Left ventricle myocardium inferior (tissue), 1 donor: ENCODE measurements at regions not wholly inside any gene's neighbourhood (a gene's known extent, or its start where the extent isn't known, plus 50 kb on each side); places are given as distances from the start of the nearest gene placed in this dataset.
"Not testable (repeated sequence)": the region's sequence is repeated elsewhere in the genome, so short reads cannot be mapped to it uniquely, and the experiment has no call there.

Experiments
- DNase-seq: peaks from one replicate; pipeline ENCODE4 v3.0.0-alpha.2; 2020
- H3K27ac ChIP-seq: fragments of 200-600 bp; replicated peaks from 2 replicates; pipeline ENCODE4 v1.8.0; 2021
- H3K27me3 ChIP-seq: fragments of 200-600 bp; 2 replicates; pipeline ENCODE4 v1.8.0; 2021; ENCODE audit warnings: low read depth
- H3K36me3 ChIP-seq: fragments of 200-600 bp; 2 replicates; pipeline ENCODE4 v1.8.0; 2021
- H3K4me1 ChIP-seq: fragments of 200-600 bp; 2 replicates; pipeline ENCODE4 v1.8.0; 2021
- H3K4me3 ChIP-seq: fragments of 200-600 bp; 2 replicates; pipeline ENCODE4 v1.8.0; 2021; ENCODE audit warnings: mild to moderate bottlenecking, moderate library complexity
- H3K9me3 ChIP-seq: fragments of 200-600 bp; replicated peaks from 2 replicates; pipeline ENCODE4 v1.8.0; 2021
- CTCF ChIP-seq: fragments of 200-600 bp; IDR thresholded peaks from 2 replicates; pipeline ENCODE4 v1.8.0; 2021; ENCODE audit warnings: antibody characterized with exemption, mild to moderate bottlenecking, borderline replicate concordance
- intact Hi-C: fragments of 100-400 bp; cut with micrococcal nuclease; formaldehyde crosslinking; loops from one replicate; pipeline ENCODE4 v1.11.0; 2022
- donor health status: DM: no; HTN: yes; CAD: no; lungs with severe emphysema.

- intact Hi-C loops = no loop called here
- no peak overlapping the region for H3K27ac ChIP-seq
- H3K4me3 ChIP-seq = no peak overlapping the region
- H3K36me3 ChIP-seq = no peaks in the 10 kb centered on the region
- DNase-seq = no peak
- H3K9me3 ChIP-seq = no peaks in the 10 kb centered on the region
- no peaks in the 10 kb centered on the region for H3K27me3 ChIP-seq
- no peaks in the 10 kb centered on the region for H3K4me1 ChIP-seq
- no peak for TF ChIP-seq CTCF
Observed at GRCh38 chr12:87596134-87596533, 433.1 kb downstream of the C12orf50 start.

DNA sequence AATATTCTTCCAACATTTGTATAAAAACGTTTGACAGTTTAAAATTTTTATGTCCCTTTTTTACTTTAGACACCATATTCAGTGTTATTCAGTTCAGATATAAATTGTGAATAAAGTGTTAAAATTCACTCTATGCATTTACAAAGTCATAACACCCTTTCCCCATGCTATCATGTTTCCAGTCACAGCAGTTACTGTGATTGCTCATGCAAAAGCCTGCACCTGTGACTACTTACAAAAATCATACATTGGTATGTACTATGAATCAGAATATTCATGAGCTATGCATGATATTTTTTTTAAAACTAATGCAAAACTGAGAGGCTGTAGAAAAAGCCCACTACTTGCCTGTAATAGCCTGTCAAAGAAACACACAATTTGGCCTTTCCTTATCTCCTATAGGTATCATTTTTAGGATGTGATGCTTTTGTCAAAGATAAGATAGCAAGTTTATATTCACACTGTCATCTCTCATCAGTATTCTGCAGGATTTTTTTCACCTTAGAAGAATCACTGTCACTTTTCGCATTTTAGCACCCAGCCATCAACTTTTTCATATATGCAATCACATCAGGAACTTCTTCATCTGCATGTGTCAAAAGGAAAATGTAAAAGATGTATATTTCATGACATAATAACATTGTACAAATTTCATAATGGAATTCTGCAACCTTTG is 443.2 kb downstream of the C12orf50 start:
- TF ChIP-seq CTCF = no peak
- no peaks in the 10 kb centered on the region for H3K4me1 ChIP-seq
- intact Hi-C loops = no loop called here

GRCh38 chr12:87579091-87579490 is 450.1 kb downstream of the C12orf50 start:
- H3K36me3 ChIP-seq, H3K27me3 ChIP-seq, H3K27ac ChIP-seq, H3K4me1 ChIP-seq, intact Hi-C loops, H3K4me3 ChIP-seq, DNase-seq: not testable (repeated sequence)
- peaks cover 34% of the 10 kb centered on the region for H3K9me3 ChIP-seq

More for the DNA sequence above, 443.2 kb downstream of the C12orf50 start:
- no peak overlapping the region for H3K4me3 ChIP-seq
- peaks cover 19% of the 10 kb centered on the region for H3K9me3 ChIP-seq
- DNase-seq = no peak
- no peak overlapping the region for H3K27ac ChIP-seq
- no peaks in the 10 kb centered on the region for H3K36me3 ChIP-seq
- H3K27me3 ChIP-seq = no peaks in the 10 kb centered on the region

- intact Hi-C loops = no loop called here
- H3K4me1 ChIP-seq = no peaks in the 10 kb centered on the region
- H3K27me3 ChIP-seq = no peaks in the 10 kb centered on the region
- H3K4me3 ChIP-seq = no peak overlapping the region
- DNase-seq = no peak
- no peak overlapping the region for H3K27ac ChIP-seq
- peaks cover 20% of the 10 kb centered on the region for H3K9me3 ChIP-seq
- TF ChIP-seq CTCF = no peak
- no peaks in the 10 kb centered on the region for H3K36me3 ChIP-seq
Observed at GRCh38 chr12:87575906-87576305, 453.3 kb downstream of the C12orf50 start.

GRCh38 chr12:87566918-87567317 is 462.3 kb downstream of the C12orf50 start:
- DNase-seq, intact Hi-C loops, H3K27me3 ChIP-seq, H3K36me3 ChIP-seq, H3K27ac ChIP-seq, H3K4me1 ChIP-seq, H3K4me3 ChIP-seq: not testable (repeated sequence)
- H3K9me3 ChIP-seq = peaks cover 32% of the 10 kb centered on the region

DNA sequence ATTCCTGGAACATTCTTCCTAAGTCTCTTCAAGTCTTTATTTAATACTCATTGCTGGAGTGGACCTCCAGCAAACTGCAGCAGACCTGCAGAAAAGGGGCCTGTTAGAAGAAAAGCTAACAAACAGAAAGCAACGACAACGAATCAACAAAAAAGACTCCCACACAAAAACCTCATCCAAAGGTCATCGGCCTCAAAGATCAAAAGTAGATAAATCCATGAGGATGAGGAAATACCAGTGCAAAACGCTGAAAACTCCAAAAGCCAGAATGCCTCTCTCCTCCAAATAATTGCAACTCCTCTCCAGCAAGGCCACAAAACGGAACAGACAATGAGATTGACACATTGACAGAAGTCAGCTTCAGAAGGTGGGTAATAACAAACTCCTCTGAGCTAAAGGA is 472.2 kb downstream of the C12orf50 start:
- intact Hi-C loops = no loop called here
- TF ChIP-seq CTCF = no peak

DNA sequence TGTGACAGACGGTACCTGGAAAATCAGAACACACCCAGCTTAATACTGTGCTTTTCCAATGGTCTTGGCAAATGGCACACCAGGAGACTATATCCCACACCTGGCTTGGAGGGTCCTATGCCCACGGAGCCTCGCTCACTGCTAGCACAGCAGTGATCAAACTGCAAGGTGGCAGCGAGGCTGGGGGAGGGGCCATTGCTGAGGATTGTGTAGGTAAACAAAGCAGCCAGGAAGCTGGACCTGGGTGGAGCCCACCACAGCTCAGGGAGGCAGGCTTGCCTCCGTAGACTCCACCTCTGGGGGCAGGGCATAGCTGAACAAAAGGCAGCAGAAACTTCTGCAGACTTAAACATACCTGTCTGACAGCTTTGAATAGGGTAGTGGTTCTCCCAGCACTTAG is 498.0 kb downstream of the C12orf50 start:
- H3K27ac ChIP-seq, DNase-seq, intact Hi-C loops, H3K4me3 ChIP-seq, H3K27me3 ChIP-seq, H3K36me3 ChIP-seq, H3K4me1 ChIP-seq: not testable (repeated sequence)
- H3K9me3 ChIP-seq = peaks cover 18% of the 10 kb centered on the region

More for the DNA sequence above, 472.2 kb downstream of the C12orf50 start:
- no peaks in the 10 kb centered on the region for H3K4me1 ChIP-seq
- no peak overlapping the region for H3K4me3 ChIP-seq
- H3K36me3 ChIP-seq = no peaks in the 10 kb centered on the region
- no peaks in the 10 kb centered on the region for H3K27me3 ChIP-seq
- H3K27ac ChIP-seq = no peak overlapping the region
- DNase-seq = no peak
- H3K9me3 ChIP-seq = peaks cover 39% of the 10 kb centered on the region
